Body of pancreas (tissue), 4 donors: ENCODE measurements at regions not wholly inside any gene's neighbourhood (a gene's known extent, or its start where the extent isn't known, plus 50 kb on each side); places are given as distances from the start of the nearest gene placed in this dataset.
"Not testable (repeated sequence)": the region's sequence is repeated elsewhere in the genome, so short reads cannot be mapped to it uniquely, and the experiment has no call there.

ENCODE experiments used
- ATAC-seq: fragments of 150-250 bp; one replicate; pipeline ENCODE4 v1.9.1; 2016
- DNase-seq, 4 donors: peaks; one replicate each; pipeline ENCODE4 v3.0.0-alpha.2; 2019
- H3K27ac ChIP-seq, 4 donors: fragments of 200-600 bp; sonication (generic); 1 replicate in 3 of 4; 2 replicates in 1 of 4; pipeline versions ENCODE4 v1.5.1 to v1.6.1; 2016 to 2019; ENCODE audit warnings: mild to moderate bottlenecking in 1 of 4, mixed read lengths in 1 of 4, moderate library complexity in 1 of 4
- H3K27me3 ChIP-seq, 2 donors: fragments of 200-600 bp; sonication (generic); one replicate each; pipeline ENCODE4 v1.6.0; 2016; ENCODE audit warnings: mild to moderate bottlenecking in 1 of 2
- H3K36me3 ChIP-seq, 2 donors: fragments of 200-600 bp; sonication (generic); replicated peaks in 1 of 2; 2 replicates each; pipeline ENCODE4 v1.5.1; 2016; ENCODE audit warnings: low read depth in 2 of 2; ENCODE audit not compliant: insufficient read depth in 1 of 2
- H3K4me1 ChIP-seq: fragments of 200-600 bp; sonication (generic); one replicate; pipeline ENCODE4 v1.6.0; 2016
- H3K4me3 ChIP-seq, 2 donors: fragments of 200-600 bp; sonication (generic); 1 replicate in 1 of 2; 2 replicates in 1 of 2; pipeline ENCODE4 v1.5.1; 2016 to 2019
- H3K9me3 ChIP-seq, 3 donors: fragments of 200-600 bp; sonication (generic); 1 replicate in 2 of 3; 2 replicates in 1 of 3; pipeline ENCODE4 v1.5.1; 2016
- CTCF ChIP-seq, 7 experiments: fragments of 450-650 bp in 4 of 7; fragments of 200-600 bp in 3 of 7; sonication (generic) in 3 of 7; IDR thresholded peaks; one replicate each; pipeline ENCODE4 v1.5.1; 2016 to 2019; ENCODE audit warnings: antibody characterized with exemption in 7 of 7
- POLR2A ChIP-seq, 3 donors: fragments of 450-650 bp; IDR thresholded peaks; one replicate each; pipeline ENCODE4 v1.6.1; 2016; ENCODE audit warnings: antibody characterized with exemption in 3 of 3, mild to moderate bottlenecking in 2 of 3
- WGBS, 2 donors: methylation state at CpG; one replicate each; pipeline ENCODE4 v1.1.5; 2017; 5-methylcytosine and 5-hydroxymethylcytosine counted together
- intact Hi-C: fragments of 100-400 bp; cut with DNase I; formaldehyde crosslinking; loops from one replicate; pipeline ENCODE4 v1.15.1; 2023

GRCh38 chr5:66367814-66368541, 223.9 kb downstream of the SREK1 start:
- TF ChIP-seq POLR2A (IDR thresholded peaks at IDR 0.05) (no peak), CTCF (IDR thresholded peaks at IDR 0.05) (no peak)
- no peak for ATAC-seq
- intact Hi-C loops = no loop called here
- no peaks in the 10 kb centered on the region for H3K27me3 ChIP-seq
- H3K4me3 ChIP-seq = no peak overlapping the region
- no peaks in the 10 kb centered on the region for H3K9me3 ChIP-seq
- no peaks in the 10 kb centered on the region for H3K36me3 ChIP-seq
- no peak overlapping the region for H3K27ac ChIP-seq
- WGBS, 2 donors = 80 to 86% methylated on average over 6 of the region's 6 CpGs
- no peak for DNase-seq
- H3K4me1 ChIP-seq = no peaks in the 10 kb centered on the region

- DNase-seq (no peak), ATAC-seq (no peak)
- H3K4me1 ChIP-seq = no peaks in the 10 kb centered on the region
- no peaks in the 10 kb centered on the region for H3K36me3 ChIP-seq
- WGBS, 2 donors = 47 to 70% methylated on average over 2 of the region's 2 CpGs
- no peaks in the 10 kb centered on the region for H3K9me3 ChIP-seq
- no peak overlapping the region for H3K4me3 ChIP-seq
- TF ChIP-seq POLR2A (IDR thresholded peaks at IDR 0.05) (no peak), CTCF (IDR thresholded peaks at IDR 0.05) (no peak)
- no peak overlapping the region for H3K27ac ChIP-seq
- no peaks in the 10 kb centered on the region for H3K27me3 ChIP-seq
- intact Hi-C loops = no loop called here
Observed at GRCh38 chr5:66368811-66369210, 224.7 kb downstream of the SREK1 start.

- Histone ChIP-seq H3K27me3 (no peaks in the 10 kb centered on the region), H3K4me3 (no peak overlapping the region), H3K4me1 (no peaks in the 10 kb centered on the region), H3K36me3 (no peaks in the 10 kb centered on the region), H3K9me3 (no peaks in the 10 kb centered on the region), H3K27ac (no peak overlapping the region)
- ATAC-seq (no peak), DNase-seq (no peak)
- TF ChIP-seq POLR2A (IDR thresholded peaks at IDR 0.05) = no peak
- no peak for TF ChIP-seq CTCF (IDR thresholded peaks at IDR 0.05)
- intact Hi-C loops = no loop called here
Observed at GRCh38 chr5:66377747-66378146, 218.4 kb upstream of the MAST4 start.

GRCh38 chr5:66378407-66378806, 217.8 kb upstream of the MAST4 start:
- no peaks in the 10 kb centered on the region for H3K36me3 ChIP-seq
- H3K27me3 ChIP-seq = no peaks in the 10 kb centered on the region
- no peak overlapping the region for H3K27ac ChIP-seq
- WGBS, 2 donors = 72 to 83% methylated on average over 1 of the region's 1 CpG
- intact Hi-C loops = no loop called here
- DNase-seq = no peak
- TF ChIP-seq POLR2A (IDR thresholded peaks at IDR 0.05) (no peak), CTCF (IDR thresholded peaks at IDR 0.05) (no peak)
- H3K4me1 ChIP-seq = no peaks in the 10 kb centered on the region
- no peaks in the 10 kb centered on the region for H3K9me3 ChIP-seq
- no peak for ATAC-seq
- no peak overlapping the region for H3K4me3 ChIP-seq

GRCh38 chr5:66382152-66382551, 214.0 kb upstream of the MAST4 start:
- ATAC-seq = no peak
- no peaks in the 10 kb centered on the region for H3K36me3 ChIP-seq

GRCh38 chr5:66405145-66405544, 191.0 kb upstream of the MAST4 start:
- DNase-seq, intact Hi-C loops, H3K9me3 ChIP-seq, ATAC-seq, H3K4me1 ChIP-seq, H3K27me3 ChIP-seq, H3K4me3 ChIP-seq, H3K36me3 ChIP-seq, H3K27ac ChIP-seq: not testable (repeated sequence)
- WGBS, 2 donors = 55 to 74% methylated on average over 2 to 3 of the region's 3 CpGs

More at GRCh38 chr5:66382152-66382551, 214.0 kb upstream of the MAST4 start:
- H3K4me1 ChIP-seq = no peaks in the 10 kb centered on the region
- no peaks in the 10 kb centered on the region for H3K9me3 ChIP-seq
- H3K27ac ChIP-seq = no peak overlapping the region
- no peak for TF ChIP-seq CTCF (IDR thresholded peaks at IDR 0.05)
- TF ChIP-seq POLR2A (IDR thresholded peaks at IDR 0.05) = no peak
- WGBS, 2 donors = 83 to 88% methylated on average over 3 of the region's 3 CpGs
- intact Hi-C loops = no loop called here
- DNase-seq = no peak
- no peak overlapping the region for H3K4me3 ChIP-seq
- H3K27me3 ChIP-seq = no peaks in the 10 kb centered on the region
